ENCODE measurements at regions not wholly inside any gene's neighbourhood (a gene's known extent, or its start where the extent isn't known, plus 50 kb on each side); places are given as distances from the start of the nearest gene placed in this dataset.

DNA sequence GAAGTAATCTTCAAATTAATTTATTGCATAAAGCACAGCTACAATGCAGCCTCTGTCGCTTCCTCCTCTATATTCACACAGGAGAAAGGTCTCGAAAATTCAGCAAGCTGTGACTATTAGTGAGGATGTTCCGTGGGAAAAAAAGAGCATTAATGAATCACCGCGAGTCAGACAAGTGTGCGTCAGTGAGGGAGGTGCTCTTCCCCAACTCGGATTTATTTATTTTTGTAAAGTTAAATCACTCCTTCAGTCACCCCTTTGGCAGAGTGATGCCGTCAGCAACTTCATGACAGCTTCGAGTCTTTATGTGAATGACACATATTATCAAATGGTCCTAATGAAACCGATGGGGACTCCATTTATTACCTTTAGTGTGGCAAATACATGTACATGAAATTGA lies 648.9 kb upstream of the SALL3 start:
- TF ChIP-seq POLR2A (IDR thresholded peaks at IDR 0.05): no peak
- TF ChIP-seq, protein P1, sequence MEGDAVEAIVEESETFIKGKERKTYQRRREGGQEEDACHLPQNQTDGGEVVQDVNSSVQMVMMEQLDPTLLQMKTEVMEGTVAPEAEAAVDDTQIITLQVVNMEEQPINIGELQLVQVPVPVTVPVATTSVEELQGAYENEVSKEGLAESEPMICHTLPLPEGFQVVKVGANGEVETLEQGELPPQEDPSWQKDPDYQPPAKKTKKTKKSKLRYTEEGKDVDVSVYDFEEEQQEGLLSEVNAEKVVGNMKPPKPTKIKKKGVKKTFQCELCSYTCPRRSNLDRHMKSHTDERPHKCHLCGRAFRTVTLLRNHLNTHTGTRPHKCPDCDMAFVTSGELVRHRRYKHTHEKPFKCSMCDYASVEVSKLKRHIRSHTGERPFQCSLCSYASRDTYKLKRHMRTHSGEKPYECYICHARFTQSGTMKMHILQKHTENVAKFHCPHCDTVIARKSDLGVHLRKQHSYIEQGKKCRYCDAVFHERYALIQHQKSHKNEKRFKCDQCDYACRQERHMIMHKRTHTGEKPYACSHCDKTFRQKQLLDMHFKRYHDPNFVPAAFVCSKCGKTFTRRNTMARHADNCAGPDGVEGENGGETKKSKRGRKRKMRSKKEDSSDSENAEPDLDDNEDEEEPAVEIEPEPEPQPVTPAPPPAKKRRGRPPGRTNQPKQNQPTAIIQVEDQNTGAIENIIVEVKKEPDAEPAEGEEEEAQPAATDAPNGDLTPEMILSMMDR (IDR thresholded peaks at IDR 0.05): no peak
- no peak for TF ChIP-seq EP300 (IDR thresholded peaks at IDR 0.05)
- TF ChIP-seq POLR2AphosphoS5 (IDR thresholded peaks at IDR 0.05): no peak
